Activated T-helper 17 cell treated with anti-CD3 and anti-CD28 coated beads, Interleukin-2, amount 50 U/mL, for 72 hours (primary cell): ENCODE measurements at regions not wholly inside any gene's neighbourhood (a gene's known extent, or its start where the extent isn't known, plus 50 kb on each side); places are given as distances from the start of the nearest gene placed in this dataset.

ENCODE experiments used
- ATAC-seq: fragments of 150-1000 bp; cut with Tn5 transposase; replicated peaks from 2 replicates; pipeline ENCODE4 v1.10.0; 2021; ENCODE audit warnings: mild to moderate bottlenecking, moderate library complexity
- H3K27ac Mint-ChIP-seq: one replicate; pipeline ENCODE4 v1.8.0; 2022; ENCODE audit warnings: mixed read lengths
- H3K27me3 Mint-ChIP-seq: one replicate; pipeline ENCODE4 v1.8.0; 2022; ENCODE audit warnings: mixed read lengths
- H3K36me3 Mint-ChIP-seq: one replicate; pipeline ENCODE4 v1.8.0; 2022; ENCODE audit warnings: low read depth, mild to moderate bottlenecking, mixed read lengths
- H3K4me1 Mint-ChIP-seq: one replicate; pipeline ENCODE4 v1.8.0; 2022; ENCODE audit warnings: mixed read lengths
- H3K4me3 Mint-ChIP-seq: one replicate; pipeline ENCODE4 v1.8.0; 2022; ENCODE audit warnings: mild to moderate bottlenecking, mixed read lengths
- H3K9me3 Mint-ChIP-seq: one replicate; pipeline ENCODE4 v1.8.0; 2022; ENCODE audit warnings: mixed read lengths

DNA sequence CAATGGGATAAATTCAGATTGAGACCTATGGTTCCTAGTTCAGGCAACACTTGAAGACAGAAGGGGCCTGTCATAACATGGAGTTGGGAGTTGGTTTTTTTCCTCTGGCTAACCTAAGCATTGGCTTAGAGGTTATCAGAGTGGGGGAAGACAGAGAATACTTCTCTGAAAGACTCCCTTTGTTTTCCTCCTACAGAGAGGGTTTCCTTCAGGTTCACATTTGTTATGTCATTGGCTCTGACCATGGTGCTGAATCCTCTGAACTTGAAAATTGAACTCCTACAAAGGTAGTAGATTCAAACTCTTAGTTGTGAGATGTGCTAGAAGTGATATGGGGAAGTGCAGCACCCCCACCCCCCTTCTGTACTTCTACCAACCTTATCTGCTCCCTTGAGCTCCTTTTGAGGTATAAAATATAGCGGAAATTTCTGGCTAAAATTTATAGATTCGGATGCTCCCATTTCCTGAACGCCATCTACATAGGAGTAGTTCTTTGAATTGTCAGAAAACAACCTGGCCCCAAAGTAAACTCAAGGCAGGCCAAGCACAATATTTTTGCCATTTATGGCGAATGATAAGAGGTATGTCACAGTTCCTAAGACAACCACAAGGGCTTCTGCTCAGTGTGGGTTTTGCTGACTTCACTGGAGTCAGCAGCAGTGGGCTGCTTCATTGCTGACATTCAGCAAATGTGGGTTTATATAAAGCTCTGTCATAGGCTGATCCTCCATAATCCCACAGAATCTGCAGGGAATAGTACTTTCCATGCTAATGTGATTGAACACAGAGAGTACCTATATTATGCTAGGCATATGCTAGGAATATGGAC lies 131.6 kb upstream of the KLF14 start:
- Mint-ChIP-seq H3K4me1 (peaks cover 7% of the 10 kb centered on the region), H3K9me3 (no peaks in the 10 kb centered on the region), H3K36me3 (peaks cover 100% of the 10 kb centered on the region), H3K4me3 (no peak overlapping the region), H3K27me3 (no peaks in the 10 kb centered on the region), H3K27ac (no peak overlapping the region)
- peak; percentile 25 for ATAC-seq

DNA sequence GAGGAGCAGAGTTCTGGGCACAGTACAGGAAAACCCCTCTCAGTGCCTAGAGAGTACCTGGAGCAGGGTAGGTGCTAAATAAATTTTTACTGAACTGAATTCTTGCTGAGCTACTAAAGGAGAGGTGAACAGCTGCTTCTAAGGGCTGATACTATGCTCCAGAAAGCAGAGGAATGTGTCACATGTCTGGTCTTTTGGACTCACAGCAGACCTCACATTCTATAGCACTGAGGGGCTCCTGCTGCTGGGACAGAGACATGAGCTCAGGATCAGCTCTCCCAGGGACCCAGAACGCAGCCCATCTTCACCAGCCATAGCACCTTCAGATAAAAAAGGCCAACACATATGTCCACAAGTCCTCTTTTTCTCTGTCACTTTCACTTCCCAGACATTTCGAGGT lies 133.0 kb upstream of the KLF14 start:
- peak overlapping the region; percentile 74 for H3K27ac Mint-ChIP-seq
- peak; percentile 9 for ATAC-seq
- H3K9me3 Mint-ChIP-seq = no peaks in the 10 kb centered on the region

DNA sequence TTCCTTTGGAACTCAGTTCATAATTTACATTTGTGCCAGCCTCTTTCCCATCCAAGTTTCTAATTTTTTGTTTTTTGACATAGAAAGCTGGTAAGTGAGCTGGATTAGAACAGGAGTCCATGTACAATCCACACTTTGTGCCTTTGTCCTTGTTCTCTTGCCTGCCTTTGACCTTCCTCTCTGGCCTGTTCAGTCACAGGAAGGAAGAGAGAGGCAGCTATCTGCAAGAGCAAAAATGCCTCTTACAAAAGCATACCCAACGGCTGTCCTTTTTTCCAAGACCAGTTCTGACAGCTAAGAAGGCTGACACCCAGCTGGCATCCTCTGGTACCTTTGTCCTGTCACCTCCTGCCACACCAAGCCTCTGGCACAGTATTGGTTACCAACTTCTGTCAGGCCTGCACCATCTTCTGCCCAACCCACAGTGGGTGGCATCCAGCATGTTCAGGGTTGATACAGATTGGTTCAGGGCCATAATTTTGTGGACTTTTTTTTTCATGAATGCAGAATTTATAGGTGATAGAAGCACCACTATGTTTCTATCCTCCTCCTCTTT lies 133.7 kb upstream of the KLF14 start:
- H3K4me1 Mint-ChIP-seq = peaks cover 11% of the 10 kb centered on the region
- H3K36me3 Mint-ChIP-seq = peaks cover 100% of the 10 kb centered on the region
- no peak overlapping the region for H3K4me3 Mint-ChIP-seq
- no peaks in the 10 kb centered on the region for H3K27me3 Mint-ChIP-seq
- ATAC-seq = no peak
- peak overlapping the region; percentile 86 for H3K27ac Mint-ChIP-seq
- H3K9me3 Mint-ChIP-seq = no peaks in the 10 kb centered on the region

More for the DNA sequence above, 133.0 kb upstream of the KLF14 start:
- no peak overlapping the region for H3K4me3 Mint-ChIP-seq
- peaks cover 7% of the 10 kb centered on the region for H3K4me1 Mint-ChIP-seq
- no peaks in the 10 kb centered on the region for H3K27me3 Mint-ChIP-seq
- H3K36me3 Mint-ChIP-seq = peaks cover 100% of the 10 kb centered on the region

DNA sequence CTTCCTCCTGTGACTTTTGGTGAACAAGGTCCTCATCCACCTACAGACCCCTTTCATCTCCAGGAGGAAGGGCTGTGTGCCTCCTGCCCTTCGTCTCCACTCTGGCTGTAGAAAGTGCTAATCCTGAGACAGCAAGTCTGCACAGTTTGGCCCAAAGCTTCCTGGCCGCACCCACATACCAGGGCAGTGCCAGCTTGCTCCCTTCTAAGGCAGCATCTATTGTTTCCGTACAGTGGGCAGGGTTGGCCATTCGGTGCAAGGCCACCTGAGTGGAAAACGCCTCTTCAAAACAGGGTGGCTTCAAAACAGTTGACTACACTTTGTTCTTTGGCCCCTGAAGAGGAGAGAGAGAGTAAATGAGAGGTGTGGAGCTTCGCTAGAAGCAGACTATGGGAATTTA lies 134.1 kb upstream of the KLF14 start:
- no peak for ATAC-seq
- Mint-ChIP-seq H3K36me3 (peaks cover 100% of the 10 kb centered on the region), H3K27me3 (no peaks in the 10 kb centered on the region), H3K4me1 (peaks cover 12% of the 10 kb centered on the region), H3K27ac (peak overlapping the region; percentile 86), H3K4me3 (no peak overlapping the region), H3K9me3 (no peaks in the 10 kb centered on the region)

DNA sequence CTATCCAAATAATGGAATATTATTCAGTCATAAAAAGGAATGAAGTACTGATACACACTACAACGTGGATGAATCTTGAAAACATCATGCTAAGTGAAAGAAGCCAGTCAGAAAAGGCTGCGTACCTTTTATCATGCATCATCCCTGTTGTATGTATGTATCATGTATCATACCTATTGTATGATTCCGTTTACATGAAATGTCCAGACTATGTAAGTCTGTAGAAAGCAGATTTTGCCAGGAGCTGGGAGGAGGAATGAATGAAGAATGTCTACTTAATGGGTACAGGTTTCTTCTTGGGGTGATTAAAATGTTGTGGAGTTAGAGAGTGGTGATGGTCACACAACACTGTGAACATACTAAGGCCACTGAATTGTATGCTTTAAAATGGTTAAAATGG lies 135.9 kb upstream of the KLF14 start:
- Mint-ChIP-seq H3K36me3 (peaks cover 100% of the 10 kb centered on the region), H3K4me3 (no peak overlapping the region), H3K27ac (peak overlapping the region; percentile 36), H3K27me3 (no peaks in the 10 kb centered on the region), H3K4me1 (peaks cover 25% of the 10 kb centered on the region), H3K9me3 (no peaks in the 10 kb centered on the region)
- ATAC-seq = no peak

DNA sequence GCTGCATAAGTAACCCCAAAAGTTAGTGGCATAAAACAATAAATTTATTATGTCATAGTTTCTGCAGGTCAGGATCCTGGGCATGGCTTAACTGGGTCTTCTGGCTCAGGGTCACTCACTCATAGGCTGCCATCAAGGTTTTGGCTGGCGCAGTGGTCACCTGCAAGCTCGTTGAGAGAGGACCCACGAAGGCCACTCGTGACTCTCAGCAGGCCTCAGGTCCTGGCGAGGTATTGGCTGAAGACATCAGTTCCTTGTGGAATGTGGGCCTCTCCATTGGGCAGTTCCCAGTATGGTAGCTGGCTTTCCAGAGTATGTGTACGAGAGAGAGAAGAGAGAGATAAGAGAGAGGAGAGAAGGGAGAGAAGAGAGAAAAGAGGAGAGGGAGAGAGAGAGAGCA lies 138.3 kb upstream of the KLF14 start:
- H3K36me3 Mint-ChIP-seq = peaks cover 100% of the 10 kb centered on the region
- H3K27ac Mint-ChIP-seq = peak overlapping the region; percentile 92
- peak overlapping the region; percentile 26 for H3K4me3 Mint-ChIP-seq
- H3K4me1 Mint-ChIP-seq = peaks cover 32% of the 10 kb centered on the region
- H3K27me3 Mint-ChIP-seq = no peaks in the 10 kb centered on the region
- no peaks in the 10 kb centered on the region for H3K9me3 Mint-ChIP-seq
- peak; percentile 2 for ATAC-seq

DNA sequence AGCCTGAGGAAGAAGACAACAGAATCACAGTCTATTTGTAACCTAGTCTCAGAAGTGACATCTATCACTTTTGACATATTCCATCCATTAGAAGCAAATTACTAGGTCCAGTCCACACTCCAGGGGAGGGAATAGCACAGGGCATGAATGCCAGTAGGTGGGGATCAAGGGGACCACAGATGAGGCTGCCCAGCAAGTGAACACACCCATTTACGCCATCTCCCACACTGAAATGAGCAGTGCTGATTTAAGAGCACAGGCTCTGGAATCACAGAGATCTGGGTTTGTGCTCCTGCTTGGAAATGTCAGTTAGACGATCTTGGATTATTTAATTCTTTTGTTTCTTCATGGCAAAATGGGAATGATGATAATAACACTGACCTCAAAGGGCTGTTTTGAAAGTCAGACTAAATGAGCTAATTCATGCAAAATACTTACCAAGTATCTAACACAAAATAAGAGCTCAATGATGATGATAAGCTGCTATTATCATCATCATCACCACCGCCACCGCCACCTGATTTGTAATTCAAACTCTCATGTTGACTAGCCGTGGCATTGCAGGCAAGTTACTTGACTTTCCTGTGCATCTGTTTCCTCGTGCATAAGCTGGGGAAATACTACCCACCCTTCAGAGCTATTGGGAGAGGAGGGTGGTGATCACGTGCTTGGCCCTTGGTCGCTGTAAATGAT lies 138.9 kb upstream of the KLF14 start:
- H3K9me3 Mint-ChIP-seq = no peaks in the 10 kb centered on the region
- peak; percentile 18 for ATAC-seq
- no peaks in the 10 kb centered on the region for H3K27me3 Mint-ChIP-seq
- H3K27ac Mint-ChIP-seq = peak overlapping the region; percentile 92
- H3K4me1 Mint-ChIP-seq = peaks cover 31% of the 10 kb centered on the region
- H3K36me3 Mint-ChIP-seq = peaks cover 100% of the 10 kb centered on the region
- H3K4me3 Mint-ChIP-seq = peak overlapping the region; percentile 26

DNA sequence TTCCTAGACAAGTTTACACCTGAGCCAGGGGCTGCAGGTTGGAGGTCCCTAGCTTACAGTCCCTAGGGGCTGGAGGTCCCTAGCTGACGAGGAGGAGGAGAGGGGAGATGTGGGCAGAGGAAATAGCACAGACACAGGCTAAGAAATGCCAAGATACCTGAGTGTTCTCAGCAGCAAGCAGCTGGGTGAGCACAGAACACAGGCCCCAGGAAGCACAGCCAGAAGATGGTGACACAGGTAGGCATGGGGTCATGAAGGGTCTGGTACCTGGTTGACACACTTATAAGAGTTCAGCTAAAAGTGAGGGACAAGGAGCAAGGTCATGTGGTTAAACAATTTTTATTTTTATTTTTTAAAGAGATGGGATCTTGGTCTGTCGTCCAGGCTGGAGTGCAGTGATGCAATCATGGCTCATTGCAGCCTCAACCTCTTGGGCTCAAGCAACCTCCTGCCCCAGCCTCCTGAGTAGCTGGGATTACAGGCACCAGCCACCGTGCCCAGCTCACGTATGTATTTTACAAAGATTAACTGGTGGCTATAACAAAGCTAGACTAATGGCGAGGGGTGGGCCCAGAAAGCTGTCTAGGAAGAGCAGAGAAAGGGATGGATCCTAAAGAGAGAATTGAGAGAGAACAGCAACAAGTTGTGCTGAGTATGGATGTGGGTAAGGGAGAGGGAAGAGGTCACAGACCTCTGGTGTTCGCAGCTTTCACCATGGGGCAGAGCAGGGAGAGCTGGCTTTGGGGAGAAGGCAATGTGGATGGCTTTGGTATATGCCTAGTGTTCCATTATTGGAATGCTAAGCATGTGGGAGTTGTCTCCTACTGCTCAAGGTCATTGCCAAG lies 140.3 kb upstream of the KLF14 start:
- no peaks in the 10 kb centered on the region for H3K9me3 Mint-ChIP-seq
- no peaks in the 10 kb centered on the region for H3K27me3 Mint-ChIP-seq
- peaks cover 36% of the 10 kb centered on the region for H3K4me1 Mint-ChIP-seq
- H3K36me3 Mint-ChIP-seq = peaks cover 100% of the 10 kb centered on the region
- H3K27ac Mint-ChIP-seq = peak overlapping the region; percentile 92
- H3K4me3 Mint-ChIP-seq = peak overlapping the region; percentile 25
- peak; percentile 7 for ATAC-seq

DNA sequence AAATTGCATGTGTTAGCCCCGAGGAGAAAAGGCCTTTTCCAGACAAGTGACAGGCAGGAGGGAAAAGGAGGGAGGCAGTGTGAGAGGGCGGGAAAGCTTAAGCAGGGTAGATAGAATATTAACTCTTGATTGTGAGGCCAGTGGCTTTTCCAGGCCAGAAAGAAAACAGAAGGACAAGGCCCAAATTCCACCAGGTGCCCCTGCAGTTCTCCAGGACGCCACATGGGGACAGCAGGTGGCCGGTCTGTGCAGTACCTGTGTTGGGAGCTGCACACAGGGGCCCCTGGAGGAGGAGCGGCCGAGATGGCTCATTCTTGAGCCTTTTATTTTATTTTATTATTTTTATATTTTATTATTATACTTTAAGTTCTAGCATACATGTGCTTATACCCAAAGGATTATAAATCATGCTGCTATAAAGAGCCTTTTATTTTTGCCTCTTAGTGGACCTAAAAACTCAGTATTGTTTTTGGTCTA lies 141.3 kb upstream of the KLF14 start:
- no peaks in the 10 kb centered on the region for H3K9me3 Mint-ChIP-seq
- peaks cover 36% of the 10 kb centered on the region for H3K4me1 Mint-ChIP-seq
- H3K27me3 Mint-ChIP-seq = no peaks in the 10 kb centered on the region
- peak; percentile 32 for ATAC-seq
- H3K36me3 Mint-ChIP-seq = peaks cover 100% of the 10 kb centered on the region
- peak overlapping the region; percentile 25 for H3K4me3 Mint-ChIP-seq
- H3K27ac Mint-ChIP-seq = peak overlapping the region; percentile 92

DNA sequence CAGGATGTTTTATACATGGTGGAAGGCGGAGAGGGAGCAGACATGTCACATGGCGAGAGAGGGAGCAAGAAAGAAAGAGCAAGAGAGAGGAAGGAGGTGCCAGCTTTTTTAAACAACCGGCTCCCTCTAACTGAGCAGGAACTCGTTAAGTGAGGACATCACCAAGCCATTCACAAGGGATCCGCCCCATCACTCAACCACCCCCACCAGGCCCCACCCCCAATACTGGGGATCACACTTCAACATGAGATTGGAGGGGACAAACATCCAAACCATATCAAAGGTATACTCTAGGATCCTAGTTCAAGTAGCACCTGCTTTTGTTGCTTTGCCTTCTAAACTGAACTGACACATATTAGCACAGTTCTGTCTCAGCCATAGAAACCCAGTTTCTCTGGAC lies 141.9 kb upstream of the KLF14 start:
- Mint-ChIP-seq H3K36me3 (peaks cover 100% of the 10 kb centered on the region), H3K27me3 (no peaks in the 10 kb centered on the region), H3K9me3 (no peaks in the 10 kb centered on the region), H3K4me3 (peak overlapping the region; percentile 16), H3K4me1 (peaks cover 36% of the 10 kb centered on the region), H3K27ac (peak overlapping the region; percentile 92)
- no peak for ATAC-seq

DNA sequence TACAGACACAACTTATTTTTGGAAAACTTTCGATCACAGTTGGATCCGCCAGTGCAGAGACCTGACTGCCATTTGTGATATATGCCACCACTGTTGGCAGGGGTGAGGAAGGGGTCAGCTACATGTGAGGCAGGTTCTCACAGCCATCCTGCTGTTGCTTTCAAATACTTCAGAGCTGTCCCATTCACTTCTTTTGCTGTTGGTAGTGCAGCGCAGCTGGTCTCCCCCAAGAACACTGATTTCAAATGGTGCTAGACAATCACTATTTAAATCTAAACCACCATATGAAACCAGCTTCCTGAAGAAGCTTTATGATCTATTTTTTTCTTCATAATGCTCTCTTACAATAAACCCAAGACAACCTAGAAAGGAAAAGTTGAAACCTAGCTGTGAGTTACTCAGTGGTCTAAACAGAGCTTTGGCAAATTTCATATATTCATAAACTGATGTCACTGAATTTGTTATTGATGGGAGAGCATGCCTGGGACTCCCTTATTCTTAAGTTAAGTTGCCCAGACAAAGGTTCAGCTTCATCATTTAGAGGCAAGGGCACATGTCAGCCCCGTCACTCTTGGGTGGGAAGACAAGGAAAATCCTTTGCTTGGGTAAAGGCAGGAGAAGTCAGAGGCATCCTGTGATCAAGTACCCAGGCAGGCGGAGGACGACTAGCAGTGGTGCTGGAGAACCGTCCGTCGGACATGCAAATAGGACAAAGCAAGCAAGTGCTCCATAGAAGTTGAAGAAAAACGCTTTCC lies 143.4 kb upstream of the KLF14 start:
- H3K36me3 Mint-ChIP-seq = peaks cover 100% of the 10 kb centered on the region
- H3K4me3 Mint-ChIP-seq = no peak overlapping the region
- no peak for ATAC-seq
- no peaks in the 10 kb centered on the region for H3K27me3 Mint-ChIP-seq
- H3K9me3 Mint-ChIP-seq = no peaks in the 10 kb centered on the region
- peaks cover 34% of the 10 kb centered on the region for H3K4me1 Mint-ChIP-seq
- peak overlapping the region; percentile 92 for H3K27ac Mint-ChIP-seq

DNA sequence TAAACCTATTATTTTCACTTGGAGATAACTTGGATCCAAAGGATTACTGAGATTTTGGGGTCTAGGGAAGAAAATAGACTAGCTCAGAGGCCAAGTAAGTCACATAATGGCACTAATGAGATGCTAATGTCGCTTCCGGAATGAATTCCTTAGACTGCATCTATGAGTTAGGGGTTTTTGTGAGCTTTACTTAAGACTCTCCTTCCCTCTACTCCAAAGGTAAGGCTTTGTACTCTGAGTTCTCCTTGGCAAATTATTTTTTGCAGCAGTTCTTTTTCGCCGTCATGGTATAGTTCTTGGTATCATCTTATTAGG lies 143.9 kb upstream of the KLF14 start:
- no peak overlapping the region for H3K4me3 Mint-ChIP-seq
- peaks cover 35% of the 10 kb centered on the region for H3K4me1 Mint-ChIP-seq
- ATAC-seq = no peak
- no peaks in the 10 kb centered on the region for H3K27me3 Mint-ChIP-seq
- peak overlapping the region; percentile 92 for H3K27ac Mint-ChIP-seq
- H3K36me3 Mint-ChIP-seq = peaks cover 100% of the 10 kb centered on the region
- no peaks in the 10 kb centered on the region for H3K9me3 Mint-ChIP-seq

DNA sequence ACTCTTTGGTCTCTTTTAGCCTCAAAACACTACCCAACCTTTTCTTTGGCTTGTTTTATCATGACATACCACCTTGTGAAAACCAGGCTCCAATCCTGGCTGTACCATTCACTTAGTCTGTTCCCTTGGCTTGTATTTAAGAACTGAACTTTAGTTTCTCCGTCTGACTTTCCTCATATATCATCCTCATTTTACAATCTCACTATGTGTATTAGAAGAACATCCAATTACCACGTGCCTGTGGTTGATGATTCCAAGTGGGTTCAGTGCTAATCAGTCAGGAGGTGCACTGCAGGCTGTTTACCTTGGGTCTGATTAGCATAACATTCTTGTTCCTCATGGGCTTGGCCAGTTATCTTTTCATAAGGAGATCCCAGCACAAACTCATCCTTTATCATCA lies 144.8 kb upstream of the KLF14 start:
- Mint-ChIP-seq H3K36me3 (peaks cover 100% of the 10 kb centered on the region), H3K27me3 (no peaks in the 10 kb centered on the region), H3K9me3 (no peaks in the 10 kb centered on the region), H3K4me1 (peaks cover 32% of the 10 kb centered on the region), H3K27ac (peak overlapping the region; percentile 92), H3K4me3 (peak overlapping the region; percentile 14)
- no peak for ATAC-seq

DNA sequence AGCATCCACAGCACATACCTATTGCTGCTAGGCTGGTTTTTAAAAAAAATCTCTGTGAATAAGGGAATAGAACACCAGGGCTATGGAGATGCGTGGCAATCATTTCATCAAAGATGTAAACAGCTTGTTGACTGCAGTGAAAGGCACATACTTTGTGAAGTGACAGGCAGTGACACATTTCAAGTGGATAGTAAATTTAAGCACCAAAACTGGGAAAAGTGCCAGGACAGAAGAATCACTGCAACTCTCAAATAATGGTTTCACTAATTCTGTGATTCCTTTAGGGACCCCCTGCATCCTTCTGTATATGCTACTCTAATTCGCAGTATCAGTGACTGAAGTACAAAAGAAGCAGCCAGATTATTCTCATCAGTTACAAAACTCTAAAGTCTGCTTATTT lies 145.2 kb upstream of the KLF14 start:
- no peaks in the 10 kb centered on the region for H3K9me3 Mint-ChIP-seq
- peaks cover 30% of the 10 kb centered on the region for H3K4me1 Mint-ChIP-seq
- no peak for ATAC-seq
- no peaks in the 10 kb centered on the region for H3K27me3 Mint-ChIP-seq
- H3K27ac Mint-ChIP-seq = peak overlapping the region; percentile 92
- H3K4me3 Mint-ChIP-seq = no peak overlapping the region
- H3K36me3 Mint-ChIP-seq = peaks cover 100% of the 10 kb centered on the region
